ENCODE measurements at regions not wholly inside any gene's neighbourhood (a gene's known extent, or its start where the extent isn't known, plus 50 kb on each side); places are given as distances from the start of the nearest gene placed in this dataset.
"Not testable (repeated sequence)": the region's sequence is repeated elsewhere in the genome, so short reads cannot be mapped to it uniquely, and the experiment has no call there.

DNA sequence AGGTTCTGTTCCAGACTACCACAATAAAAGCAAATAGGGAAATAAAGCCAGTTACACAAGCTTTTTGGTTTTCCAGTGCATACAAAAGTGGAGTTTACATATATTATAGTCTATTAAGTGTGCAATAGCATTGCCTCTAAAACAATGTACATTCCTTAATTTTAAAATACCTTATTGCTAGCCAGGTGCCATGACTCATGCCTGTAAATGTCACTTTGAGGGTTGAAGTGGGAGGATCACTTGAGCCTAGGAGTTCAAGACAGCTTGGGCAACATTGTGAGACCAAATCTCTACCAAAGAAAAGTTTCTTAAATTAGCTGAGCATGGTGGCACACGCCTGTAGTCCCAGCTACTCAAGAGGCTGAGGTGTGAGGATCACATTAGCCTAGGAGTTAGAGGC, 52.9 kb upstream of the IMP4 start:
- peaks cover 22% of the 10 kb centered on the region for H3K27me3 Mint-ChIP-seq (ENCODE audit: low read depth)
- H3K4me3 Mint-ChIP-seq (ENCODE audit: unreplicated experiment), result no peak overlapping the region
- peaks cover 2% of the 10 kb centered on the region for H3K36me3 Mint-ChIP-seq (ENCODE audit: low read depth)
- no peak overlapping the region for H3K27ac Mint-ChIP-seq (ENCODE audit: unreplicated experiment)
- H3K4me1 Mint-ChIP-seq (ENCODE audit: low read depth), result no peaks in the 10 kb centered on the region
- TF ChIP-seq, protein P1, sequence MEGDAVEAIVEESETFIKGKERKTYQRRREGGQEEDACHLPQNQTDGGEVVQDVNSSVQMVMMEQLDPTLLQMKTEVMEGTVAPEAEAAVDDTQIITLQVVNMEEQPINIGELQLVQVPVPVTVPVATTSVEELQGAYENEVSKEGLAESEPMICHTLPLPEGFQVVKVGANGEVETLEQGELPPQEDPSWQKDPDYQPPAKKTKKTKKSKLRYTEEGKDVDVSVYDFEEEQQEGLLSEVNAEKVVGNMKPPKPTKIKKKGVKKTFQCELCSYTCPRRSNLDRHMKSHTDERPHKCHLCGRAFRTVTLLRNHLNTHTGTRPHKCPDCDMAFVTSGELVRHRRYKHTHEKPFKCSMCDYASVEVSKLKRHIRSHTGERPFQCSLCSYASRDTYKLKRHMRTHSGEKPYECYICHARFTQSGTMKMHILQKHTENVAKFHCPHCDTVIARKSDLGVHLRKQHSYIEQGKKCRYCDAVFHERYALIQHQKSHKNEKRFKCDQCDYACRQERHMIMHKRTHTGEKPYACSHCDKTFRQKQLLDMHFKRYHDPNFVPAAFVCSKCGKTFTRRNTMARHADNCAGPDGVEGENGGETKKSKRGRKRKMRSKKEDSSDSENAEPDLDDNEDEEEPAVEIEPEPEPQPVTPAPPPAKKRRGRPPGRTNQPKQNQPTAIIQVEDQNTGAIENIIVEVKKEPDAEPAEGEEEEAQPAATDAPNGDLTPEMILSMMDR (IDR thresholded peaks at IDR 0.05), result no peak
- DNase-seq (ENCODE audit: low spot score), result no peak
- H3K9me3 Mint-ChIP-seq (ENCODE audit: low read depth), result no peaks in the 10 kb centered on the region

DNA sequence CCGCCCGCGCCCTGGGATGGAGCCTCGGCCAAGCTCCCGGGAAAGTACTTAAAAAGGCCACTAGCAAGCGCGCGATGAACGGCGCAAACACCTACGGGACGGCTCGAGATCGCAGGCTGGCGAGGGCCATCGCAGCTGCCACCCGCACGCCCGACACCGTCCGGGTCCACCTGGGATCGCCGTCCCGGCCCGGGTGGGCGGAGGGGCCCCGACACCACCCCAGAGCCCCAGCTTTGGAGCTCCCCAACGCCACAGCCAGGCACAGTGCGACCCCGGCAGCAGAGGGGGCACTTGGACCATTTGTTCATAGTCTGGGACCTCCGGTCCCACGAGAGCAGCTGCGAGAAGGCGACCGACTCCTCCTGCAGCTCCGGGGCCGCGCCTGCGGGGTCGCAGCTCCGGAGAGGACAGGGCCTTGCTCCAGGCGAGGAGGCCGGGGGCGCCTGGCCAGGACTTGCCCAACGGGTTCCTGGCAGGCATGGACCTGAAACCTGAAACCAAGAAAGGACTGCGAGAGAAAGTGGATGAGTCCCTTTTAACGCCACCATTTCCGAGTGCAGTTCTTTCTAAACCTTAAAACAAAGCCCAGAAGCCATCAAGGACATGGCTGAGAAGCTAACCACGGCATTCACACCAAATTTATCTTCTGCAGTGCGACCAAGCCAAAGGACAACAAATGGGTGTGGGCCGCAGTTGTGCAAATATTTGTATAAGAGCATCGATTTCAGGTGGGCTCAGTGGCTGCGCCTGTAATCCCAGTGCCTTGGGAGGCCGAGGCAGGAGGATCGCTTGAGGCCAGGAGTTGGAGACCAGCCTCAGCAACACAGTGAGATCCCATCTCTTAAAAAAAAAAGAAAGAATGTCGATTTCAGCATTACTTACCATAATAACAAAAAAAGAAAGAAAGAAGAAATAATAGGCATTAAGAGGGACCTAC, 54.0 kb upstream of the IMP4 start:
- H3K4me1 Mint-ChIP-seq (ENCODE audit: low read depth), result no peaks in the 10 kb centered on the region
- H3K27me3 Mint-ChIP-seq (ENCODE audit: low read depth), result peaks cover 13% of the 10 kb centered on the region
- no peak for DNase-seq (ENCODE audit: low spot score)
- H3K4me3 Mint-ChIP-seq (ENCODE audit: unreplicated experiment), result no peak overlapping the region
- no peaks in the 10 kb centered on the region for H3K9me3 Mint-ChIP-seq (ENCODE audit: low read depth)
- no peak overlapping the region for H3K27ac Mint-ChIP-seq (ENCODE audit: unreplicated experiment)
- TF ChIP-seq, protein P1 (IDR thresholded peaks at IDR 0.05), result no peak
- peaks cover 2% of the 10 kb centered on the region for H3K36me3 Mint-ChIP-seq (ENCODE audit: low read depth)

- peaks cover 2% of the 10 kb centered on the region for H3K36me3 Mint-ChIP-seq (ENCODE audit: low read depth)
- H3K27ac Mint-ChIP-seq (ENCODE audit: unreplicated experiment), result no peak overlapping the region
- no peak overlapping the region for H3K4me3 Mint-ChIP-seq (ENCODE audit: unreplicated experiment)
- H3K4me1 Mint-ChIP-seq (ENCODE audit: low read depth), result no peaks in the 10 kb centered on the region
- peaks cover 6% of the 10 kb centered on the region for H3K27me3 Mint-ChIP-seq (ENCODE audit: low read depth)
- DNase-seq (ENCODE audit: low spot score), result no peak
- H3K9me3 Mint-ChIP-seq (ENCODE audit: low read depth), result no peaks in the 10 kb centered on the region
- TF ChIP-seq, protein P1 (IDR thresholded peaks at IDR 0.05), result no peak
Observed at GRCh38 chr2:130287656-130288026, 55.1 kb upstream of the IMP4 start.

DNA sequence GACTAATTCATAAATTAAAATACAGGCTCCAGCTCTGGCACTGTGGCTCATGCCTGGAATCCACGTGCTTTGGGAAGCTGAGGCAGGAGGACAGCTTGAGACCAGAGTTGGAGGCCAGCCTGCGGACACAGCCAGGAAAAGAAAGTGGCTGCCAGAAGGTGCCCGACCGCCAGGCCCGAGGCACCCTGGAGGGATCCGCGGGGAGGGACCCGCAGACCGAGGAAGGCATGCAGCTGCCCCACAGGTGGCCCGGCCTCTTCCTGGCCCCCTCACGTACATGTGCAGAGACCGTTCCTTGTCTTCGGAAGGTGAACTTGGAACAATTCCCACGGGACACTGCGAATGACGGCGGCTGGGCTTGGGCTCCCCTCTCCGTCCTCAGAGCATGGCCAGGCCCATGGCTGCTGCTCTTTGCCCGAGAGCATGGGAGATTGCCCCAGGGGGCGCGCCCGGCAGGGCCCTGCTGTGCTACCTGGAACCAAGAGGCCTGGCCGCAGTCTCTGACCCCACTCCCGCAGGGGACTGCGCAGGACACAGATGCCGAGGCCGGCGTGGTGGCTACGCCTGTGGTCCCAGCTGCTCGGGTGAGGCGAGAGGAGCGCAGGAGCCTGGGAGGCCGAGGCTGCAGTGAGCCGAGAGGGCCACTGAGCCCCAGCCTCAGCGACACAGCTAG, 55.6 kb upstream of the IMP4 start:
- peaks cover 2% of the 10 kb centered on the region for H3K36me3 Mint-ChIP-seq (ENCODE audit: low read depth)

GRCh38 chr2:130283341-130283869, 59.3 kb upstream of the IMP4 start:
- H3K27ac Mint-ChIP-seq (ENCODE audit: unreplicated experiment); H3K4me1 Mint-ChIP-seq (ENCODE audit: low read depth); H3K9me3 Mint-ChIP-seq (ENCODE audit: low read depth); H3K4me3 Mint-ChIP-seq (ENCODE audit: unreplicated experiment); H3K36me3 Mint-ChIP-seq (ENCODE audit: low read depth); DNase-seq (ENCODE audit: low spot score); H3K27me3 Mint-ChIP-seq (ENCODE audit: low read depth): not testable (repeated sequence)

More for the DNA sequence above, 55.6 kb upstream of the IMP4 start:
- Mint-ChIP-seq H3K9me3 (ENCODE audit: low read depth) (no peaks in the 10 kb centered on the region), H3K4me3 (ENCODE audit: unreplicated experiment) (no peak overlapping the region), H3K27me3 (ENCODE audit: low read depth) (peaks cover 2% of the 10 kb centered on the region), H3K27ac (ENCODE audit: unreplicated experiment) (no peak overlapping the region), H3K4me1 (ENCODE audit: low read depth) (no peaks in the 10 kb centered on the region)
- TF ChIP-seq, protein P1 (IDR thresholded peaks at IDR 0.05), result no peak
- DNase-seq (ENCODE audit: low spot score), result no peak

GRCh38 chr2:130279551-130279950, 63.1 kb upstream of the IMP4 start:
- not testable (repeated sequence) for H3K36me3 Mint-ChIP-seq (ENCODE audit: low read depth); DNase-seq (ENCODE audit: low spot score); H3K4me3 Mint-ChIP-seq (ENCODE audit: unreplicated experiment); H3K27me3 Mint-ChIP-seq (ENCODE audit: low read depth); H3K27ac Mint-ChIP-seq (ENCODE audit: unreplicated experiment); H3K4me1 Mint-ChIP-seq (ENCODE audit: low read depth); H3K9me3 Mint-ChIP-seq (ENCODE audit: low read depth)

GRCh38 chr2:130268333-130268732, 70.1 kb upstream of the TUBA3E start:
- H3K27ac Mint-ChIP-seq (ENCODE audit: unreplicated experiment); H3K27me3 Mint-ChIP-seq (ENCODE audit: low read depth); H3K4me1 Mint-ChIP-seq (ENCODE audit: low read depth); H3K9me3 Mint-ChIP-seq (ENCODE audit: low read depth); H3K36me3 Mint-ChIP-seq (ENCODE audit: low read depth); H3K4me3 Mint-ChIP-seq (ENCODE audit: unreplicated experiment): not testable (repeated sequence)
- DNase-seq (ENCODE audit: low spot score), result peak; percentile 65

DNA sequence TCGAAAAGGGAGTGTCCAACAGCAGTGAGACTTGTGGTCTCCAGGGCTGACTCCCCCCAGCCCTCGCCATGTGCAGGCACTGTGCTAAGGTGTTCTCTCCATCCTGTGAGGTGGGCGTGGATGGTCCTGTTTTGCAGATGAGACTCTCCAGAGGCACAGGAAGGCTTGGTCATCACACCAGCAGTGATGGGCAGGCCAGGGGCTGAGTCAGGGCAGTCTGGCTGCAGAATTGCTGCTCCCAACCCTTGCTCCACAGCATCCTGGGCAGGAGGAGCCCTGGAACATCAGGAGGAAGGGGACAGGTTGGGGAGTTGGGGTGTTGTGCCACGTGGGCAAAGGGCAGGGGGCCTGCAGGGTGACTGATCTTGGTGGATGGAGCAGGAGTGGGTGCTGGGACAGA, 69.3 kb upstream of the TUBA3E start:
- not testable (repeated sequence) for H3K4me3 Mint-ChIP-seq (ENCODE audit: unreplicated experiment); H3K9me3 Mint-ChIP-seq (ENCODE audit: low read depth); H3K27me3 Mint-ChIP-seq (ENCODE audit: low read depth); H3K4me1 Mint-ChIP-seq (ENCODE audit: low read depth); H3K36me3 Mint-ChIP-seq (ENCODE audit: low read depth); H3K27ac Mint-ChIP-seq (ENCODE audit: unreplicated experiment)
- DNase-seq (ENCODE audit: low spot score), result peak; percentile 68

- not testable (repeated sequence) for H3K36me3 Mint-ChIP-seq (ENCODE audit: low read depth); H3K4me1 Mint-ChIP-seq (ENCODE audit: low read depth); H3K4me3 Mint-ChIP-seq (ENCODE audit: unreplicated experiment); H3K27me3 Mint-ChIP-seq (ENCODE audit: low read depth); H3K27ac Mint-ChIP-seq (ENCODE audit: unreplicated experiment); H3K9me3 Mint-ChIP-seq (ENCODE audit: low read depth)
- DNase-seq (ENCODE audit: low spot score), result peak; percentile 76
Observed at GRCh38 chr2:130266836-130267235, 68.6 kb upstream of the TUBA3E start.

Data from chondrocyte (in vitro differentiated cells).